Left cardiac atrium (tissue), 4 donors: ENCODE measurements at regions not wholly inside any gene's neighbourhood (a gene's known extent, or its start where the extent isn't known, plus 50 kb on each side); places are given as distances from the start of the nearest gene placed in this dataset.

Experiments
- ATAC-seq, 2 donors: fragments of 200-7000 bp; cut with Tn5 transposase; one replicate each; pipeline ENCODE4 v1.9.1; 2020; ENCODE audit warnings: mild to moderate bottlenecking in 2 of 2, moderate library complexity in 2 of 2
- DNase-seq: peaks from one replicate; pipeline ENCODE4 v3.0.0-alpha.2; 2020
- intact Hi-C, 2 donors: fragments of 100-400 bp; cut with DNase I; formaldehyde crosslinking; loops; one replicate each; pipeline versions ENCODE4 v1.14.1 to v1.15.1; 2022 to 2023
- donor health status: DM: no; HTN: yes; CAD: no.
- donor health status: DM: no; HTN: yes; CAD: no; lungs with severe emphysema.
- donor health status: DM: yes; HTN: yes; CAD: no.
- donor health status: Dilated cardiomyopathy.

GRCh38 chr16:86909359-86910160, 331.2 kb downstream of the FOXL1 start:
- DNase-seq (no peak), ATAC-seq (no peak)
- intact Hi-C loops, result no loop called here

GRCh38 chr16:86910161-86910769, 331.9 kb downstream of the FOXL1 start:
- DNase-seq, result no peak
- no peak for ATAC-seq
- intact Hi-C loops, result no loop called here

GRCh38 chr16:86911437-86911958, 333.1 kb downstream of the FOXL1 start:
- ATAC-seq, result no peak
- intact Hi-C loops, result no loop called here
- no peak for DNase-seq

GRCh38 chr16:86913886-86914285, 335.5 kb downstream of the FOXL1 start:
- intact Hi-C loops, result no loop called here
- no peak for DNase-seq
- no peak for ATAC-seq

- ATAC-seq, result peak in 1 of 2 donors; percentile 15
- intact Hi-C loops, result no loop called here
- DNase-seq, result no peak
Observed at GRCh38 chr16:86914876-86915717, 336.7 kb downstream of the FOXL1 start.

- ATAC-seq, result no peak
- intact Hi-C loops, result no loop called here
- DNase-seq, result no peak
Observed at GRCh38 chr16:86917471-86918365, 339.4 kb downstream of the FOXL1 start.

GRCh38 chr16:86918637-86919036, 340.3 kb downstream of the FOXL1 start:
- intact Hi-C loops, result no loop called here
- no peak for ATAC-seq
- no peak for DNase-seq

GRCh38 chr16:86919078-86919477, 340.7 kb downstream of the FOXL1 start:
- DNase-seq (no peak), ATAC-seq (no peak)
- intact Hi-C loops, result no loop called here

GRCh38 chr16:86919578-86920305, 341.4 kb downstream of the FOXL1 start:
- ATAC-seq, result no peak
- DNase-seq, result no peak
- intact Hi-C loops, result no loop called here

- DNase-seq (no peak), ATAC-seq (no peak)
- intact Hi-C loops, result no loop called here
Observed at GRCh38 chr16:86921289-86921688, 342.9 kb downstream of the FOXL1 start.

GRCh38 chr16:86922311-86922710, 344.0 kb downstream of the FOXL1 start:
- intact Hi-C loops, result no loop called here
- no peak for ATAC-seq
- no peak for DNase-seq

GRCh38 chr16:86923656-86924055, 345.3 kb downstream of the FOXL1 start:
- intact Hi-C loops, result no loop called here
- no peak for ATAC-seq
- DNase-seq, result no peak

GRCh38 chr16:86924537-86924936, 346.2 kb downstream of the FOXL1 start:
- intact Hi-C loops, result no loop called here
- DNase-seq (no peak), ATAC-seq (no peak)

- peak; percentile 16 to 49 for ATAC-seq
- intact Hi-C loops, result no loop called here
- no peak for DNase-seq
Observed at GRCh38 chr16:86925067-86925791, 346.9 kb downstream of the FOXL1 start.

- ATAC-seq, result no peak
- DNase-seq, result no peak
- intact Hi-C loops, result no loop called here
Observed at GRCh38 chr16:86926181-86927094, 348.1 kb downstream of the FOXL1 start.

GRCh38 chr16:86927699-86928098, 349.4 kb downstream of the FOXL1 start:
- DNase-seq (no peak), ATAC-seq (no peak)
- intact Hi-C loops, result no loop called here
